D721Med (cell line): ENCODE measurements at regions not wholly inside any gene's neighbourhood (a gene's known extent, or its start where the extent isn't known, plus 50 kb on each side); places are given as distances from the start of the nearest gene placed in this dataset.
A peak's percentile ranks its signal among the peaks of the same experiment; 100 is the strongest.

Experiments used
- DNase-seq: peaks from one replicate; pipeline ENCODE4 v3.0.0; 2011; ENCODE audit warnings: low spot score; ENCODE audit not compliant: insufficient read length
- FAIRE-seq: peaks from 2 replicates; lab custom pipeline; 2011; peaks lifted over from hg19 to GRCh38; lab: Jason Lieb, UNC
- CTCF ChIP-seq: IDR thresholded peaks from 2 replicates; pipeline ENCODE4 v1.5.1; 2012; ENCODE audit warnings: mild to moderate bottlenecking, control low read depth; ENCODE audit not compliant: insufficient read depth; ENCODE audit errors: missing control alignments

- DNase-seq (no peak), FAIRE-seq (peak; percentile 90)
- TF ChIP-seq CTCF, result no peak
Observed at GRCh38 chr1:221204055-221204833, 325.0 kb downstream of the HLX start.

- FAIRE-seq (no peak), DNase-seq (no peak)
- TF ChIP-seq CTCF, result no peak
Observed at GRCh38 chr1:221206076-221206475, 326.8 kb downstream of the HLX start.

GRCh38 chr1:221212926-221213325 is 333.7 kb downstream of the HLX start:
- FAIRE-seq (no peak), DNase-seq (no peak)
- no peak for TF ChIP-seq CTCF

GRCh38 chr1:221217029-221217428 is 337.8 kb downstream of the HLX start:
- FAIRE-seq, result no peak
- DNase-seq, result no peak

GRCh38 chr1:221223281-221223680 is 344.0 kb downstream of the HLX start:
- FAIRE-seq, result no peak
- DNase-seq, result no peak
- TF ChIP-seq CTCF, result no peak

More at GRCh38 chr1:221217029-221217428, 337.8 kb downstream of the HLX start:
- no peak for TF ChIP-seq CTCF

- FAIRE-seq (no peak), DNase-seq (no peak)
- no peak for TF ChIP-seq CTCF
Observed at GRCh38 chr1:221227460-221227859, 348.2 kb downstream of the HLX start.

GRCh38 chr1:221227872-221228337 is 348.7 kb downstream of the HLX start:
- DNase-seq, result no peak
- no peak for TF ChIP-seq CTCF
- FAIRE-seq, result no peak
